ENCODE measurements at regions not wholly inside any gene's neighbourhood (a gene's known extent, or its start where the extent isn't known, plus 50 kb on each side); places are given as distances from the start of the nearest gene placed in this dataset.
"Not testable (repeated sequence)": the region's sequence is repeated elsewhere in the genome, so short reads cannot be mapped to it uniquely, and the experiment has no call there.

- no peak for TF ChIP-seq CTCF (IDR thresholded peaks at IDR 0.05)
- intact Hi-C loops (cut with DNase I), result no loop called here
- FAIRE-seq (no peak), DNase-seq (no peak), ATAC-seq (no peak)
- Histone ChIP-seq H3K36me3 (no peaks in the 10 kb centered on the region), H3K27me3 (no peaks in the 10 kb centered on the region), H3K27ac (no peak overlapping the region), H3K4me3 (no peak overlapping the region), H3K4me1 (no peaks in the 10 kb centered on the region), H3K9me3 (no peaks in the 10 kb centered on the region)
- 49 to 73% methylated on average over 4 of the region's 4 CpGs for WGBS, 2 donors
Observed at GRCh38 chr2:3899536-3900155, 196.3 kb downstream of the DCDC2C start.

- no peak for FAIRE-seq
- intact Hi-C loops (cut with DNase I), result no loop called here
- Histone ChIP-seq H3K27ac (no peak overlapping the region), H3K4me3 (no peak overlapping the region), H3K4me1 (no peaks in the 10 kb centered on the region), H3K9me3 (no peaks in the 10 kb centered on the region), H3K27me3 (no peaks in the 10 kb centered on the region), H3K36me3 (no peaks in the 10 kb centered on the region)
- DNase-seq, result no peak
- 71 to 78% methylated on average over 8 of the region's 8 CpGs for WGBS, 2 donors
- no peak for TF ChIP-seq CTCF (IDR thresholded peaks at IDR 0.05)
- no peak for ATAC-seq
Observed at GRCh38 chr2:3902131-3902530, 198.8 kb downstream of the DCDC2C start.

GRCh38 chr2:3904061-3904460 is 200.7 kb downstream of the DCDC2C start:
- Histone ChIP-seq H3K4me1 (no peaks in the 10 kb centered on the region), H3K4me3 (no peak overlapping the region), H3K27ac (no peak overlapping the region), H3K36me3 (no peaks in the 10 kb centered on the region), H3K9me3 (no peaks in the 10 kb centered on the region), H3K27me3 (no peaks in the 10 kb centered on the region)
- FAIRE-seq, result no peak
- ATAC-seq, result no peak
- no peak for TF ChIP-seq CTCF (IDR thresholded peaks at IDR 0.05)
- intact Hi-C loops (cut with DNase I), result no loop called here
- WGBS, 2 donors, result 63 to 76% methylated on average over 6 of the region's 6 CpGs
- DNase-seq, result no peak

- H3K9me3 ChIP-seq; DNase-seq; H3K4me1 ChIP-seq; ATAC-seq; H3K27me3 ChIP-seq; FAIRE-seq; H3K36me3 ChIP-seq; intact Hi-C loops (cut with DNase I); H3K27ac ChIP-seq; H3K4me3 ChIP-seq: not testable (repeated sequence)
- WGBS, 2 donors, result 41 to 55% methylated on average over 1 of the region's 1 CpG
Observed at GRCh38 chr2:3908498-3908897, 205.1 kb downstream of the DCDC2C start.

- TF ChIP-seq CTCF (IDR thresholded peaks at IDR 0.05), result no peak
- Histone ChIP-seq H3K4me3 (no peak overlapping the region), H3K36me3 (no peaks in the 10 kb centered on the region), H3K4me1 (no peaks in the 10 kb centered on the region), H3K9me3 (no peaks in the 10 kb centered on the region), H3K27me3 (no peaks in the 10 kb centered on the region), H3K27ac (no peak overlapping the region)
- ATAC-seq, result no peak
- intact Hi-C loops (cut with DNase I), result no loop called here
- FAIRE-seq, result no peak
- 57 to 72% methylated on average over 13 of the region's 13 CpGs for WGBS, 2 donors
- no peak for DNase-seq
Observed at GRCh38 chr2:3911882-3912455, 208.6 kb downstream of the DCDC2C start.

All from pancreas (tissue), 10 donors.